HL-60 (cell line): ENCODE measurements at regions not wholly inside any gene's neighbourhood (a gene's known extent, or its start where the extent isn't known, plus 50 kb on each side); places are given as distances from the start of the nearest gene placed in this dataset.

ENCODE experiments used
- DNase-seq, 2 experiments: peaks; one replicate each; pipeline ENCODE4 v3.0.0-alpha.2; 2010 to 2020; ENCODE audit warnings: low read depth in 1 of 2, low spot score in 1 of 2
- H3K27ac ChIP-seq: fragments of 250-450 bp; sonication (Bioruptor Pico); replicated peaks from 2 replicates; pipeline ENCODE4 v1.5.1; 2020; ENCODE audit warnings: mild to moderate bottlenecking, moderate library complexity
- H3K27me3 ChIP-seq: fragments of 250-450 bp; sonication (Bioruptor Pico); 2 replicates; pipeline ENCODE4 v1.5.1; 2021; ENCODE audit warnings: mild to moderate bottlenecking, moderate library complexity; ENCODE audit not compliant: insufficient read depth, poor library complexity, severe bottlenecking
- H3K4me3 ChIP-seq: replicated peaks from 2 replicates; pipeline ENCODE4 v1.5.1; 2011; ENCODE audit warnings: mild to moderate bottlenecking, control low read depth, low read length; ENCODE audit not compliant: insufficient read depth
- CTCF ChIP-seq: IDR thresholded peaks from one replicate; pipeline ENCODE4 v1.5.1; 2011; ENCODE audit warnings: low read length, control low read depth, inconsistent platforms; ENCODE audit not compliant: insufficient read depth
- GABPA ChIP-seq: IDR thresholded peaks from 2 replicates; pipeline ENCODE4 v1.6.1; 2012; ENCODE audit warnings: low read depth
- POLR2AphosphoS5 ChIP-seq: IDR thresholded peaks from 2 replicates; pipeline ENCODE4 v1.6.1; 2012; ENCODE audit warnings: low read depth
- SPI1 ChIP-seq: IDR thresholded peaks from 2 replicates; pipeline ENCODE4 v1.6.1; 2012; ENCODE audit warnings: low read depth, mild to moderate bottlenecking, borderline replicate concordance
- TF ChIP-seq, protein P1 (sequence below): IDR thresholded peaks from 2 replicates; pipeline ENCODE4 v1.6.1; 2012; ENCODE audit warnings: low read depth; ENCODE audit not compliant: insufficient replicate concordance

DNA sequence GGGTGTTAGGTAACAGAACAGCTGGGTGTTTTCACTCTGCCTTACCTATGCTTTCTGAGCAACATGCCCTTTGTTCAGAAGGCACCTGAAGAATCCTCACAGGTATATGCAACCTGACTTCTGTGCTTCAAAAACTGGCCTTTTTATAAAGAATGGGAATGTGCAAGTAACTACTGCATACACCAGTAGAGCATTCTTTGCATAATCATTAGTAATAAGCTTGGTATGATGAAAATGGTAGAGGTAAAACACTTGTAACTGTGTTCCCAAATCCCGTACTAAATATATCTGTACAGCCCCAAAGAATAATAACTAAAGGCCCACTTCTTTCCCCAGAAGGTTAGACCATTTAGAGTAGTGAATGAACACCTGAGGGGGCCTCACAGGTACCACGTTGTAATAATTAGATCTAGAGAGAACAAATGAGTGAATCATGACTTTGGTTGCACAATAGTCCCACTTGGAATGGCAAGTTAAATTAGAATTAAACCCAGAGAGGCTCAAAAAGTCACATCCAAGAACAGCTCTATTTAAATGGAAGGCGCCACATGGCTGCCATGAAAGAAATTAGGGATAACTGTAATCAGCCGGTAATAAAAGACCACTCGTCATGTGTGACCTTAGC is 413.9 kb downstream of the KLF12 start:
- DNase-seq, result no peak
- peaks cover 4% of the 10 kb centered on the region for H3K27me3 ChIP-seq
- TF ChIP-seq GABPA (no peak), CTCF (no peak), POLR2AphosphoS5 (no peak), SPI1 (no peak)
- TF ChIP-seq, protein P1, sequence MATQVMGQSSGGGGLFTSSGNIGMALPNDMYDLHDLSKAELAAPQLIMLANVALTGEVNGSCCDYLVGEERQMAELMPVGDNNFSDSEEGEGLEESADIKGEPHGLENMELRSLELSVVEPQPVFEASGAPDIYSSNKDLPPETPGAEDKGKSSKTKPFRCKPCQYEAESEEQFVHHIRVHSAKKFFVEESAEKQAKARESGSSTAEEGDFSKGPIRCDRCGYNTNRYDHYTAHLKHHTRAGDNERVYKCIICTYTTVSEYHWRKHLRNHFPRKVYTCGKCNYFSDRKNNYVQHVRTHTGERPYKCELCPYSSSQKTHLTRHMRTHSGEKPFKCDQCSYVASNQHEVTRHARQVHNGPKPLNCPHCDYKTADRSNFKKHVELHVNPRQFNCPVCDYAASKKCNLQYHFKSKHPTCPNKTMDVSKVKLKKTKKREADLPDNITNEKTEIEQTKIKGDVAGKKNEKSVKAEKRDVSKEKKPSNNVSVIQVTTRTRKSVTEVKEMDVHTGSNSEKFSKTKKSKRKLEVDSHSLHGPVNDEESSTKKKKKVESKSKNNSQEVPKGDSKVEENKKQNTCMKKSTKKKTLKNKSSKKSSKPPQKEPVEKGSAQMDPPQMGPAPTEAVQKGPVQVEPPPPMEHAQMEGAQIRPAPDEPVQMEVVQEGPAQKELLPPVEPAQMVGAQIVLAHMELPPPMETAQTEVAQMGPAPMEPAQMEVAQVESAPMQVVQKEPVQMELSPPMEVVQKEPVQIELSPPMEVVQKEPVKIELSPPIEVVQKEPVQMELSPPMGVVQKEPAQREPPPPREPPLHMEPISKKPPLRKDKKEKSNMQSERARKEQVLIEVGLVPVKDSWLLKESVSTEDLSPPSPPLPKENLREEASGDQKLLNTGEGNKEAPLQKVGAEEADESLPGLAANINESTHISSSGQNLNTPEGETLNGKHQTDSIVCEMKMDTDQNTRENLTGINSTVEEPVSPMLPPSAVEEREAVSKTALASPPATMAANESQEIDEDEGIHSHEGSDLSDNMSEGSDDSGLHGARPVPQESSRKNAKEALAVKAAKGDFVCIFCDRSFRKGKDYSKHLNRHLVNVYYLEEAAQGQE, result no peak
- H3K27ac ChIP-seq, result no peak overlapping the region
- H3K4me3 ChIP-seq, result no peak overlapping the region

GRCh38 chr13:73718246-73718645 is 416.0 kb downstream of the KLF12 start:
- Histone ChIP-seq H3K27ac (no peak overlapping the region), H3K4me3 (no peak overlapping the region), H3K27me3 (peaks cover 4% of the 10 kb centered on the region)
- TF ChIP-seq POLR2AphosphoS5 (no peak), GABPA (no peak), CTCF (no peak), SPI1 (no peak)
- TF ChIP-seq, protein P1, result no peak
- no peak for DNase-seq

DNA sequence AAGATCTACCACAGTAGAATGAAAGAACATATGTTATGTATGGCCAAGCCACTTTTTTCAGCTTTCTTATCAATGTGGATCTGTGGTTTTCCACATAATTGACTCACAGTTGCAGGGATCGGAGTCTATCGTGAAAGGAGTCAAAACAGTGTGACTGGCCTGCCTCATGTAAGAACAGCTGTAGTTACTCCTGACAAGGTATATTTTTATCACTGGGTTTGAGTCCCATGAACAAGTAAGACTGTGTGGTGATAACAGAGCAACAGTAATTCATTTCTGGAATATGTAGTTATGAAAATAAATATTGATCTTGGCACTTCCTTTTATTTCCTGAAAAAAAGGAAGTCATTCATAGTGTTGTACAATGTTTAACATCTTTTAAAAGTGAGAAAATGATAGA is 416.6 kb downstream of the KLF12 start:
- DNase-seq, result no peak

GRCh38 chr13:73715911-73716510 is 418.2 kb downstream of the KLF12 start:
- peaks cover 4% of the 10 kb centered on the region for H3K27me3 ChIP-seq
- TF ChIP-seq, protein P1, result no peak
- TF ChIP-seq GABPA (no peak), POLR2AphosphoS5 (no peak)
- no peak for DNase-seq
- H3K4me3 ChIP-seq, result no peak overlapping the region
- H3K27ac ChIP-seq, result no peak overlapping the region

More for the DNA sequence above, 416.6 kb downstream of the KLF12 start:
- Histone ChIP-seq H3K4me3 (no peak overlapping the region), H3K27ac (no peak overlapping the region), H3K27me3 (peaks cover 4% of the 10 kb centered on the region)
- TF ChIP-seq SPI1, result peak; percentile 52
- TF ChIP-seq GABPA, result no peak
